GM21786 (cell line): ENCODE measurements at regions not wholly inside any gene's neighbourhood (a gene's known extent, or its start where the extent isn't known, plus 50 kb on each side); places are given as distances from the start of the nearest gene placed in this dataset.
"Not testable (repeated sequence)": the region's sequence is repeated elsewhere in the genome, so short reads cannot be mapped to it uniquely, and the experiment has no call there.

ENCODE experiments used
- ATAC-seq: cut with Tn5 transposase; IDR thresholded peaks from one replicate; pipeline ENCODE4 v1.9.1; 2021; ENCODE audit not compliant: unreplicated experiment

DNA sequence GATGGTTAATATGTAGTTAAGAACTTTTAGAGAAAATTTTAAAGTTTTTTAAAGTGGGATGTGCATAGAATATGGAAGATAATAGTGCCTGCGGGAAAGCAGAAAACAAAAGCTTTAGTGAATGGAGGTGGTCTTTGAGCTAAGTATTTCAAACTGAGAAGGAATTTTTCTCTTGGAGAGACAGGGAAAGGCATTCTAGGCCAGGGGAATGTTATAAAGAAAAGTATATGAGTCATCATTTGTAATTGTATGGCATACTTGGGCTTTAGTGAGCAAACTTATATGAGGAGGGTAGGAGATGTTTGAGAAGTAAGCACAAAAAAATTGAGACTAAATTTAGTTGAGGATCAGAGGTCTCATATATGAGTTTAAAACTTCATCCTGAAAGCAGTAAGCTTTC is 467.0 kb downstream of the PPARGC1A start:
- no peak for ATAC-seq

DNA sequence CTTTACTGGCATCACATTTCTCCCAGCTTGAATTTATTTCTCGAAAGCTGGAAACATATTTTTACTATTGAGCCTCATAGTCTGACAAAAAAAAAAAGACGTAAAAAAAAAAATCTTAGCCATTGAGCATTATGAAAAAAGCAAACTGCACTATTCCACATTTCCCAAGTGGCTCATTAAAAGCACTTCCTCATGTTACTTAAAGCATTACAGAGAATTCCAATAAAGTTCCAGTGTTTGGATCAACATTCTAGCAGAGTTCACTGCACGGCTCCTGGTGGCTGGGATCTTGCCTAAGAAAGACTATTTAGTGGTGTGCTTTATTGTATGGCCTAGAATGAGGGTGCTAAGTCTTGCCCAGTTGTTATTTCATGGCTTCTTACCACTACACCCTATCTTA is 476.2 kb downstream of the PPARGC1A start:
- no peak for ATAC-seq

DNA sequence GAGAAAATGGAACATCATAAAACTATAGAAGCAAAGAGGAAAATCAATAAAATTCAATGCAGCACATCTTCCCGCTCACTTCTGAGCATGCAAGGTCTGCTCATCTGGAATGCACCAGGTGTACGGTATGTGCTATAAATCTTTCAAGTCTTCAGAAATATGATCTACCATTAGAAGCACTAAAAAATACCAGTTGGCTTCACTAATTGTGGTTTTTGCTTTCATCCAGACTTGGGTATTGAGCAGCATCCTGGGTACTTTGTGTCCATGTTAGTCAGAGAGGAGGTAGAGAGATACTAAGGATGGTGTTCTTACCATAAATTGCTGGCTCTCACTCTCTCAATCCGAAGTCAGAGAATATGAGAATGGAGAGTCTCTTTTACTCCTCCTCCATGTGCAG is 477.1 kb downstream of the PPARGC1A start:
- ATAC-seq = no peak

DNA sequence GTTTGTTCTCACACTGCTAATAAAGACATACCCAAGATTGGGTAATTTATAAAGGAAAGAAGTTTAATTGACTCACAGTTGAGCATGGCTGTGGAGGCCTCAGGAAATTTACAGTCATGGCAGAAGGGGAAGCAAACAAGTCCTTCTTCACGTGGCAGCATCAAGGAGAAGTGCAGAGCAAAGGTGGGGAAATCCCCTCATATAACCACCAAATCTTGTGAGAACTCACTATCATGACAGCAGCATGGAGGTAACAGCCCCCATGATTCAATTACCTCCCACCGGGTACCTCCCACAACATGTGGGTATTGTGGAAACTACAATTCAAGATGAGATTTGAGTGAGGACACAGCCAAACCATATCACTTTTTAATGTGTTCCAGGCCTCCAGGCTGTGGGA is 480.9 kb downstream of the PPARGC1A start:
- not testable (repeated sequence) for ATAC-seq

DNA sequence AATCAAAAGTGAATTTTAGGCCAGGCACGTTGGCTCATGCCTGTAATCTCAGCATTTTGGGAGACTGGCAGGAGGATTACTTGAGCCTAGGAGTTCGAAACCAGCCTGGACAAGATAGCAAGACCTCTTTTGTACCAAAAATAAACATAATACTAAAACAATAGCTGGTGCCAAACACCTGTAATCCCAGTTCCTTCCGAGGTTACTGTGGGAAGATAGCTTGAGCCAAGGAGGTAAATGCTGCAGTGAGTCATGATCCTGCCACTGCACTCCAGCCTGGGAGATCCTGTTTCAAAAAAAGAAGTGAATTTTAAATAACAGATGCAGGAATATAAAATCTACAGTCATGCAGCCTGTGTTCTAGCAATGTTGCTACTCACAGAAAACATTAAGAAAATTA is 488.3 kb downstream of the PPARGC1A start:
- no peak for ATAC-seq

DNA sequence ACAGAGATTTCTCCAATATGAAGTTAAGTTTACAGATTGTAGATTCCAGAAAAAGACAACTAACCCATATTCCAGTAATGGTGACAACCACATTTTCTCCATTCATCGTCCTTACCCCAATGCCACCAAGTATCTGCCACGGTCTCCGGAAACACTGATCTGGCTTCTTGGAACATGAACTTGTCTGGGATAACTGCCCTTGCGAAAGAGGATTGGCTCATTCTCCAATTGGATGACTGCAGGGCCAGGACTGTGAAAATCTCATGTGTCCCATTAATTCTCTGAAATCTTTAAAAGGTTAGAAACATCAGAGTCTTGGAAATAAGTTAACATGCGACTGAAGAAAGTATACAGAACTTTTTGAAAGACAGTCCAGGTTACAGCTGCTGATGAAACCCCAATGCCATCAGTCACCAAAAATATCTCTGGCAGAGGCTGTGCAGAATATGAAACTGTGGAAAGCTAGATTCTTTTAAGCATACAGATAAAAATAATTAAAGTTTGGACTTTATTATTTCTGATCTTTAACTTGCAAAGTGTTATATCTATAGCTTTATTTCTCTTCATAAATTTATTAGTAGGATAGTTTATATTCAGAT is 496.9 kb downstream of the PPARGC1A start:
- no peak for ATAC-seq

DNA sequence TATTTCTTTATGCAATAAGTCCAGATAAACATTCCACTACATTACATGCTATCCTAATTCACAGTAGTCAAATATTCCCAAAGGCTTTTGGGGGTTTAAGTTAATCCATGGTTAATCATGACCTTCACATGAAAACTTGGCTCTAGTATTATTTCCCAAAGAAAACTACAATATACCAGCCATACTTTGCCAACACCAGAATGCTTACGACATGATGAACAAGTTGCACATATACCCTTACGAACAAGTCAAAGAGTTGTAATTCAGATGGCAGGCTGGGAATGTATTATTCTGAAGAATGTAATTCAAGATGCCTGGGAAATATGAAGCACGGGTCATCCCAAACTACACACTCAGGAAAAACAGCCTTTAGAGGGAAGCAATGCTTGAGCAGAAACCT is 499.6 kb downstream of the PPARGC1A start:
- no peak for ATAC-seq

DNA sequence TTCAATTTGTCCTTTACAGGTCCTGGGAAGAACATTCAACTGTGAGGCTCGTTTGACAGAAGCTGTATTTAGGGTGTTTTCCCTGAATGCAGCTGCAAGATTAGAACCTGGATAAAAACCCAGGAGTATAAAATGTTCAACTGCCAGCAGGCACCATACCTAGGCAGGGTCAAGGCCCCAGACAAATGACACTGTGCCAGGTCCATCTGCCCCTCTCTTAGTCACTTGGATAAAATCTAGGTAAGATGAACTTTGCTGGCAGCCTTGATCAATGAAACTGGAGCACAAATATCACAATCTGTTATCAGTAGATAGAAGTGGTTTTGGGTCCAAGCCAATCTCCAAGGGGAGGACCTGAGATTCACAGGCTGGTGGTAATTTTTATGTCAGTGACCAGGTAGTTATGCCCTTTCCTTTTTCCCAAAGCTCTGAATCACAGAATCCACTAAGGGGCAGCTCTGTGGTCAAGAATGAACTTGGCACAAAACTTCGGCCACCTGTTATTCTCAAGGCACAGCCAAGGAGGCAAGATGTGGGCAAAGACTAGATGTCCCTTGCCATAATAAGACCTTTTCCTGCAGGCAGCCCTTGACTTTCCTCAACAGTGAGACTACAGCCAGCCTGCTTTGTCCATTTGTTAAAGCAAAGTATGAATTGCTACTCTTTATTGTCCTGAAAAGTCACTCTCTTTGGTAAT is 501.0 kb downstream of the PPARGC1A start:
- no peak for ATAC-seq

DNA sequence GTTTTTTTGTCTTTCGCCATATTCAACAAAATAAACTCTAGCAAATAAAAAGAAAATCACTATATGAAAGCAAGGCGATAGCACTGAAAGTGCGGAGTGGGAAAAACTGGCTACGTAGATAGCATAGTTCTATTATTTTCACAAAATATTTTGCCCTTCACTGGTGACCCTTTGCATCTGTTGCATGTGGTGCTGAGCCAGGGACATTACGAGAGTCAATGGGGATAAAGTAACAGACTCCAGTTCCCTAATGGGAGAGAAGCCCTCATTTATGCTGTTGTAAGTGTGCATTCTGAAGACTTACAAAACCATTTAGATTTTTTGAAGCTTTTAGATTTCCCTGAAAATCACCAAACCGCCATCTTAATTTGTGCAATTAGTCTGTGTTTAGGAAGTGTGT is 501.6 kb downstream of the PPARGC1A start:
- ATAC-seq = no peak

DNA sequence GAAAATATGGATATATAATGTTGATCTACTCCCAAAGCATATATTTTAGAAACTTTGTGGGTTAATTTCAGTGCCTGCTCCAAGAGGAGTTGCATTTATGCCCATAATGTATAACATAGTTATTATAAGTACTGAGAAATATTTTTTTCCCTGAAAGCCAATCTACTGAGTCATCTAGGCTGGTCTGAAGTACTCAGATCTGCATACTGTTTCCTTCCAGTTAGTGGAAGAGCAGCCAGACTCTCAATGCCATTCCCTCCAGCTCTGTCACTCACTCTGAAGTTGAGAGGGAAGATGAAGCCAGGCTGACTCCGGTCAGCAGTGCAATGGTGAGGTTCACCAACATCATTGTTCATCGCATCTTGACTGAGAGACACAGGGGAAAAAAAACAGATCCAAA is 505.1 kb downstream of the PPARGC1A start:
- ATAC-seq = no peak

DNA sequence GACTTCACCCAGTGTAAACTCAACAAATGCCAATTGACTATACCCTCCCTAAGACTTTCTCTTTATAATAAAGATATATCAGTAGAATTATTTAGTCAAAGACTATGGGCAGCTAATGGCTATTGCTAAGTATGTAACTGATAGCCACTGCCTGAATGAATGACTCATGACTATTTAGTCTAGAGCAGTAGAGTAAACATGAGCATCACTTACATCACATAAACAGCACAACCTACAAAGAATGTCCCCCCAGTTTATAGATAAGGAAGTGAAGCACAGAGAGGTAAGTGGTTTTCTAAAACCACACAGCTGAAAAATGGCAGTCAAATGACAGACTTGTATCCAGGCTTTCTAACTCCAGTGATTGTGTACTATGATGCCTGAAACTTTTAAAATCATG is 507.0 kb downstream of the PPARGC1A start:
- ATAC-seq = no peak

DNA sequence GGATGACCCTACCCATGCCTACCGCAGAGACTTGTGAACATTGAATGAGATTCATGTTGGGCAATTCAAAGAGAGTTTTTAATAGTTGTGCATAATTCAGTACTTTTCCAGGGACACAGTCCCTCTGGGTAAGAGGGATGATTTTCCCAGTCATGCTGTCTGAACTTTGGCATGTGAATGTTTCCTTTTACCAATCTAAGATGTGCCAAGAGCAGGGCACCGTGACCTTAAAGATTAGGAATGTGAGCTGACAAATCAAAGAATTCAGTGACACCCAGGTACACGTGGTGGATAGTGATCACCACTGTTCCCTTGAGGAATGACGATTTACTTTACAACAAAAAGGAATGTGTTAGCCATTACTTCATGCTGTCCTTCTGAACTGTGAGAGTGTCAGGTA is 515.6 kb downstream of the PPARGC1A start:
- ATAC-seq = no peak

DNA sequence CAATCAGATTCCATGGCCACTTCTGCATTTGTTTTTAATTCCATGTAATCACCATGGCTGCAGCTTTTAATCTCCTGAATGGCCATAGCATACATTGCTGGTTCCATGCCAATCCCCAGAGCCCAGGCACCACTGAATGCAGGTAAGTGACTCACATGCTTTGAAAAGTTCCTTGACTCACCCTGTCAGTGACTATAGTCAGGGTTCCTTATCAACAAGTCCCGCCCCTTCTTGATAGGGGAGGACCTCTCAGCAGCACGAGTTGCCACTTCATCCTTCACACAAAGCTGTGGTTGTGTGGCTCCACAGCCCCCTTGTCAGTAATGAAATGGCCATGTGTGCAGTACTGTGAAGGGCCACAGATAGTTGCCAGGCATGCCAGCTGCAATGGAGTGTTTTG is 516.6 kb downstream of the PPARGC1A start:
- ATAC-seq = no peak

DNA sequence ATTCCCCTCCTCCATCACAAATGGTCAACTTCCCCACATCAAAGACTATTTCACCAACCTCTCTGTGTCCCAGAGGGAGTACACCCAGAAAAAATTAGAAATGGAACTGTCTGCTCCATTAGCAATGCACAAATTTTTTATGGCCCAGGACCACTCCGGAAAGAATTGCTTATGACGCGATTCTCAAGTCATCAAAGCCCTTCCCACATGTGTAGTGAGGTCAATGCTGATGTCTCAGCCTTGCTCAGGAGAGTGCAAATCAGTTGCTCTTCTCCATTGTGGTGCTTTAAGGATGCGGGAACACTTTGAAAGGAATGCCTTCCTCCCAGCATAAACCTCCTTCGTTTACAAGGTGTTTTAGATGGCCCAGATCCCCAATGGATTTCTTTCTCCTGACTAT is 518.3 kb downstream of the PPARGC1A start:
- no peak for ATAC-seq

DNA sequence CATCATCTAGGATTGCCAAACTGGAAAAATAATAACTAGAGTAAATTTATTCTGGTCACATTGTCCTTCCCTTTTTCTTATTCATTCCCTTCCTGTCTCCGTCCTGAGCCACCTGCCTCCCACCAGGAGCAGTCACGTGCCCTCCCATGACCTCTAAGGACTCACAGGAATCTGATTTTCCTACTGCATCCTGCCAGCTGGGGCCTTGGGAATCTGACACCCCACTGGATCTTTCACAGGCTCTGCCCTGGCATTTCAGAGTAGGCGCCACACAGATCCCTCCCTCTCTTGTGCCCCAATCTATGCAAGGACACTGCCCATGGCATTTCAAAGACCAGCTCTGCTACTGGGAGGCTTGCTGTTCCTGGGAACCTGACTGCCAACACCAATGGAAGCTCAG is 520.5 kb downstream of the PPARGC1A start:
- no peak for ATAC-seq

DNA sequence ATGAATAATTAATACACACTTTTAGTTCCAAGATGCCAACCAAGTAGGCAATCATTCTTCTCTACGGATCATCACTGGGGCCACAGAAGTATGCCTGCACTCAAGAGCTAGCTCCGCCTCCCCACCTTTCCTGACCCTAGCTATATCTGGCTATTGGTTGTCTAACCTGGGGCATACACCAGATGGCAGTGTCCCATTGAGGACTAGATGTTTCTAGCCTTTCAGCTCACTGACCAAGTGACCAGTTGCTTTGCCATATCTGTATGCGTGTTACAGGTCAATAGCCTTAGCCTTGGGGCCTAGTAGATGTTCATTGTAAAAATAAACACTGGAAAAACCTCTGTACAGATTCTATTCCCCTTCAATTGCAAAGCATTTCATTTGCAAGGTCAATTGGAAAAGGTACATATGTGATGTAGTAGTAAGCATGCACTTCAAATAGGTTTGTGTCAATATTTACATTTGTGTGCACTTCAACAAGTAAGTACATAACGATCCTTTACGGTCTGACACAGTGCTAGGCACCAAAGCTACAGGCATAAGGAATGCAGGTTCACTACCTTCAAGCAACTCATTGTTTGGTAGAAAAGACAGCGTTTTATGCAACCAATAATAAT is 521.7 kb downstream of the PPARGC1A start:
- ATAC-seq = no peak

DNA sequence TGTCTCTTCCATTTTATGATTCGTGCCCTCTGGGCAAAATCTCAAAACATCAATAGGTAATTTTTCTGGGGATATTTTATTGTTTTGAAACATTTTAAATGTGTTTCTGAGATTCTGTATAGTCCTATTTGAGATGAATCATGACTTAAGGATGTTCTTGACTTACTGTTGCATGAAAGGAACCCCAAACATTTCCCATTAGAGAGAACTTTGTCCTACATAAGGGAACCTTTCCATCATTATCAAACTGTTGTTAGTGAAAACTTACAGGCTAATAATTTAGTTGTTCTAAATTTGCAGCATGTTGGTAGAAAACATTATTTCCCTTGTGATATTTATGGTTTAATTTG is 523.3 kb downstream of the PPARGC1A start:
- ATAC-seq = no peak

DNA sequence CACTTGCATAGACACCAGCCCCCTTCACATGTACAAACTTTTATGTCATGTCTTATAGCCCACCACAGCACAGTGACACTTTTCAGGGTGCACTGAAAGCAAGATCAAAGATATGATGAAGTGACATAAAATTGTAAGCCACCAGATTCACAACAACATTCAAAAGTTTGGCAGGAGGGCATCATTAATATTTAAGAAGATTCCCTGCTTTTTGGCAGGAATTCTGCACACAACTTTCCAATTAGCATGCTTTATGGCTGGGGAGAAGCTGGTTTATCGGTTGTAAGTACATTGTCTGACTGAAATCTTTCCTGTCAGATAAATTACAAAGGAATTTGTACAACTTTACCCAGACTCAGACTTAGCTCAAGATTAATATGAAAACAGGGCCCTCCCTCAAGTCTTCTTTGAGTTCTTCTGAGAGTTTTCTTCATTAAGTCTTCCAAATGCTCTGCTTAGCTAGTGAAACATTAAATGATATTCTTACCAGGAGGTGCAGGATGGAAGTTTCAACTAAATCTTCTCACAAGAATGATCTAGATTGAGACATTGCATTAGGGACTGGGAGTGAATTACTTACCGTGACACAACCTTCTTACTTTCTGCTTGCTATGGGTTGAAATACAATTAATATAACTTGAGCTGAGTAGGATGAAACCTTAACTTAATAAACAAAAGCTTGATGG is 523.8 kb downstream of the PPARGC1A start:
- no peak for ATAC-seq

DNA sequence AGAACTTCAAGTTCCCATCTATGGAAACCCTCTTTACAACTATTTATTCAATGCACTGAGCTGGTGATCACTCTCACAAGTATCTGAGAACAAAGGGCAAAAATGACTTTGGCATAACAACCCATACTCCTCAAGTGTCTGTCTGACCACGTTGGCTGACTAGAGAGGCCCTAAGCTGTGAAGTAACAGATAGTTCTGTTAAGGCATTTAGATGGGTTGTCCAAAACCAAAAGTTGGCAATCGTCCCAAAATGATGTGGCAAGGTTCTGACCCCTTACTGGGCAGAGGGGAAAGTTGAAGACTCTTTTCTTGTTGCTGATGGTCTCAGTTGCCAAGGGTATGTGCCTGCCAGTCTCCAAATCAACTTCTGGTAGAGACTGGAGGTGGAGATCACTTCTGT is 524.8 kb downstream of the PPARGC1A start:
- no peak for ATAC-seq

DNA sequence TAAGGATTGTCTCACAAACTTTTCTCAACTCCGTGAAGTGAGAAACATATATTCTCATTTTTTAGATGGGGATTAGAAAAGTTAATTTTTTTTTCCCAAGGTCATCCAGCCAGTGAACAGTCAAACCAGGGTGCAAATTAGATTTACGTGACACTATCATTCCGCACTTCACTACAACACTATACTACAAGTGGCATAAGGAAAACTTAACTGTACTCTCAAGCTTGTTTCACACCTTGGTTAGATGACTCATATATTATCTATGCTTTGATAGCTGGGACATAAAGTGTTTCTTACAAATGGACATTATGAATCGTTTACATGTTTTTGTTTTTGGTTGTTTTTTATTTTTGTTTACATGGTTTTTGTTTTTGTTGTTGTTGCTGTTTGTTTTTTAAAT is 525.7 kb downstream of the PPARGC1A start:
- no peak for ATAC-seq

DNA sequence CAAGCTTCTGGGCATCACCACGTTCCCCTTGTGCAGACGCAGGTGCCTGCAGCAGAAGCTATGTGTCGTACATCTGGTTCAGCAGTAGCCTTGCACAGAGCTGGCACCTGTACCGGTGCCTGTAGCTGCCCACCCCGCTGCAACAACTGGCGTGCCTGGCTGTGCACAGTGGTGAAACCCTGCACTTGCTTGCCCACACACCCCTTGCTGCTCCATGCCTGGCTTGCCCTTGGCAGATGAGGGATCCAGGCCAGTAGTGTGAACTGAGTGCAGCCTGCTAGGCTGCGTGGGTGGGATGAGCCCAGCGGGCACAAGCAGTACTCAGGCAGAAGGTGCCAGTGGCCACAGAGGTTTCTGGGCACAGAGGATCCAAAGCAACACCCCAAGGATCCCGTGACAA is 528.4 kb downstream of the PPARGC1A start:
- ATAC-seq = no peak

DNA sequence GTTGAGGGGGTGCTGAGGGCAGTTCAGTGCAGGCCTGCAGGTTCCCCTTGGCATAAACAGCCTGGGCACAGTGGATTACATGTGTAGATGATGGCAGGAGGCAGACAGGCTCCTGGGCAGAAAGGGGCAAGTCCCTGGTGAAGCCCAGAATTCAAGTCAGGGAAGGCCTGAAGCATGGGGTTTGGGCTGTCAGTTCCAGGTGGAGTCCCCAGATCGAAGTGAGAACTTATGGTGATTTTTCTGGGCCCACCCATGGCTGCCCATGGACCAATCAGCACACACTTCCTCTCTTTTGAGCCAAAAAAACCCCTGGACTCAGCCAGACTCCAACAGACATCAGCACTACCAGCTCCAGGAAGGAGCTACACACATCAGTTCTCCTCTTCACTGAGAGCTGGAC is 529.1 kb downstream of the PPARGC1A start:
- ATAC-seq = no peak
